NT2/D1 (cell line): ENCODE measurements at regions not wholly inside any gene's neighbourhood (a gene's known extent, or its start where the extent isn't known, plus 50 kb on each side); places are given as distances from the start of the nearest gene placed in this dataset.

ENCODE experiments used
- SUZ12 ChIP-seq: IDR thresholded peaks from 2 replicates; pipeline ENCODE4 v1.6.1; 2011; ENCODE audit not compliant: insufficient read length, insufficient read depth; ENCODE audit errors: extremely low read depth
- YY1 ChIP-seq: IDR thresholded peaks from 2 replicates; pipeline ENCODE4 v1.6.1; 2011; ENCODE audit not compliant: insufficient read length, insufficient read depth
- ZNF274 ChIP-seq: IDR thresholded peaks from 2 replicates; pipeline ENCODE4 v1.6.1; 2011; ENCODE audit warnings: mild to moderate bottlenecking, low read depth, low read length

DNA sequence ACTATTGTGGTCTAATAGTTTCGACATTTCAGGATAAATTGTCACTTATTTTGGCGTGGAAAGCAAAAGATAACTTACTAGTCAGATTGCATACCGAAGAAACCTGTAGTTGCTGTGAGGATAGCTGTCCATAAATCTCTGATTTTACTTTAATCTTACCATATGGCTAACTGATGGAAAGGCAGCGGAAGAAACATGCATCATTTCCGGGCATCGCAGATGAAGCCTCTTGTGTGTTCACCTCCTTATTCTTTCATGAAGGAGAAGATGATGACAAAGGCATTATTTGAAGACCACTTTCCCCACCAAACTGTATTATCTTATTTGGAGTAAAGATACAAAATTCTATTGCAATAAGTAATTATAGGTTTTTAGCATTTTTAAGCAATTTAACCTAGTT is 763.6 kb upstream of the SLITRK6 start:
- TF ChIP-seq SUZ12, result no peak
- TF ChIP-seq ZNF274, result no peak
- no peak for TF ChIP-seq YY1
